Upper lobe of left lung (tissue), 4 donors: ENCODE measurements at regions not wholly inside any gene's neighbourhood (a gene's known extent, or its start where the extent isn't known, plus 50 kb on each side); places are given as distances from the start of the nearest gene placed in this dataset.

Experiments
- CTCF ChIP-seq, 6 experiments: fragments of 450-650 bp in 4 of 6; fragments of 200-600 bp in 2 of 6; sonication (generic) in 2 of 6; IDR thresholded peaks; one replicate each; pipeline ENCODE4 v1.5.1; 2016 to 2019; ENCODE audit warnings: antibody characterized with exemption in 6 of 6
- EP300 ChIP-seq, 4 donors: sonication (generic); formaldehyde crosslinking; IDR thresholded peaks; one replicate each; pipeline ENCODE4 v1.5.1; 2017; ENCODE audit warnings: antibody characterized with exemption in 4 of 4, control low read depth in 2 of 4
- POLR2A ChIP-seq, 4 donors: fragments of 450-650 bp; IDR thresholded peaks; one replicate each; pipeline ENCODE4 v1.5.1; 2016 to 2017; ENCODE audit warnings: antibody characterized with exemption in 4 of 4, mild to moderate bottlenecking in 2 of 4

GRCh38 chr1:181180407-181181031 is 92.0 kb downstream of the IER5 start:
- TF ChIP-seq POLR2A (IDR thresholded peaks at IDR 0.05) (no peak), CTCF (IDR thresholded peaks at IDR 0.05) (no peak), EP300 (IDR thresholded peaks at IDR 0.05) (no peak)
